H1 (cell line): ENCODE measurements at regions not wholly inside any gene's neighbourhood (a gene's known extent, or its start where the extent isn't known, plus 50 kb on each side); places are given as distances from the start of the nearest gene placed in this dataset.

ENCODE experiments used
- CTCF ChIA-PET: fragments of 300-600 bp; sonication (Branson Sonifier 250); formaldehyde crosslinking; loops from one replicate; lab custom pipeline; 2021; ENCODE audit not compliant: partially characterized antibody; lab: Charles Lee
- POLR2A ChIA-PET: fragments of 300-600 bp; sonication (Branson Sonifier 250); formaldehyde crosslinking; loops from one replicate; lab custom pipeline; 2021; ENCODE audit warnings: inconsistent platforms; ENCODE audit not compliant: partially characterized antibody; lab: Charles Lee
- DNase-seq, 2 experiments: peaks; one replicate each; pipeline versions ENCODE4 v3.0.0 to v3.0.0-alpha.2; 2010 to 2022; ENCODE audit warnings: low spot score in 2 of 2, low read depth in 1 of 2, mixed read lengths in 1 of 2
- FAIRE-seq: peaks from 2 replicates; lab custom pipeline; 2011; peaks lifted over from hg19 to GRCh38; lab: Jason Lieb, UNC
- H2AFZ ChIP-seq: 2 replicates; pipeline ENCODE4 v1.8.1; 2012; ENCODE audit warnings: low read length, inconsistent platforms
- H2AK5ac ChIP-seq: 2 replicates; pipeline ENCODE4 v1.6.1; 2013; ENCODE audit warnings: low read depth, low read length
- H2BK120ac ChIP-seq: replicated peaks from 2 replicates; pipeline ENCODE3; 2013; ENCODE audit warnings: low read depth, low read length, inconsistent platforms
- H2BK12ac ChIP-seq: 2 replicates; pipeline ENCODE4 v1.6.1; 2013; ENCODE audit warnings: low read depth, low read length
- H2BK15ac ChIP-seq: 2 replicates; pipeline ENCODE4 v1.6.1; 2013; ENCODE audit warnings: low read length
- H2BK20ac ChIP-seq: 2 replicates; pipeline ENCODE4 v1.6.1; 2013; ENCODE audit warnings: low read length
- H2BK5ac ChIP-seq: 2 replicates; pipeline ENCODE4 v1.6.1; 2013; ENCODE audit warnings: low read depth, low read length
- H3K14ac ChIP-seq: 2 replicates; pipeline ENCODE4 v1.6.1; 2013; ENCODE audit warnings: inconsistent platforms; ENCODE audit not compliant: insufficient read length
- H3K18ac ChIP-seq: 2 replicates; pipeline ENCODE4 v1.6.1; 2013; ENCODE audit warnings: low read length; ENCODE audit errors: extremely low read depth
- H3K23ac ChIP-seq: 2 replicates; pipeline ENCODE4 v1.6.1; 2013; ENCODE audit warnings: inconsistent platforms; ENCODE audit not compliant: insufficient read length
- H3K23me2 ChIP-seq: 2 replicates; pipeline ENCODE4 v1.6.1; 2013; ENCODE audit warnings: low read depth, low read length
- H3K27ac ChIP-seq: 2 replicates; pipeline ENCODE4 v1.6.1; 2011; ENCODE audit warnings: low read depth, low read length, inconsistent platforms
- H3K27me3 ChIP-seq, 4 experiments: replicated peaks in 1 of 4; 1 replicate in 1 of 4; 2 replicates in 3 of 4; pipeline versions ENCODE4 v1.6.1 to v1.8.1; 2011 to 2013; ENCODE audit warnings: low read length in 3 of 4, mild to moderate bottlenecking in 3 of 4, inconsistent platforms in 2 of 4, mixed read lengths in 2 of 4, moderate library complexity in 1 of 4; ENCODE audit not compliant: control insufficient read depth in 3 of 4, insufficient read depth in 3 of 4; ENCODE audit errors: extremely low read depth in 1 of 4
- H3K36me3 ChIP-seq, 4 experiments: 2 replicates each; pipeline versions ENCODE4 v1.6.1 to v1.8.1; 2011 to 2013; ENCODE audit warnings: mild to moderate bottlenecking in 4 of 4, low read length in 3 of 4, moderate library complexity in 2 of 4, control low read depth in 1 of 4, inconsistent platforms in 1 of 4; ENCODE audit not compliant: insufficient read depth in 4 of 4, control insufficient read depth in 2 of 4
- H3K4ac ChIP-seq: replicated peaks from 2 replicates; pipeline ENCODE3; 2013; ENCODE audit warnings: low read length, low read depth, mixed read lengths, inconsistent platforms; ENCODE audit not compliant: insufficient read length
- H3K4me1 ChIP-seq, 4 experiments: replicated peaks in 1 of 4; 1 replicate in 1 of 4; 2 replicates in 3 of 4; pipeline versions ENCODE4 v1.6.1 to v1.8.1; 2011 to 2013; ENCODE audit warnings: low read length in 3 of 4, inconsistent platforms in 2 of 4, mixed read lengths in 1 of 4; ENCODE audit not compliant: insufficient read depth in 4 of 4, control insufficient read depth in 3 of 4
- H3K4me2 ChIP-seq, 2 experiments: 2 replicates each; pipeline versions ENCODE4 v1.6.1 to v1.8.1; 2011 to 2013; ENCODE audit warnings: low read depth in 2 of 2, low read length in 2 of 2, control low read depth in 1 of 2, inconsistent platforms in 1 of 2, mild to moderate bottlenecking in 1 of 2; ENCODE audit not compliant: insufficient read depth in 1 of 2
- H3K4me3 ChIP-seq, 4 experiments: fragments of 200-600, 300-600 bp in 1 of 4; sonication (generic), shearing (Covaris generic), sonication (Bioruptor Twin) in 1 of 4; 2 replicates each; pipeline versions ENCODE4 v1.5.1 to v1.8.1; 2011 to 2016; ENCODE audit warnings: low read length in 4 of 4, low read depth in 3 of 4, control low read depth in 2 of 4, inconsistent platforms in 2 of 4, mild to moderate bottlenecking in 2 of 4, mixed read lengths in 1 of 4, moderate library complexity in 1 of 4; ENCODE audit not compliant: insufficient read depth in 2 of 4; ENCODE audit errors: extremely low read depth in 1 of 4
- H3K56ac ChIP-seq: replicated peaks from 2 replicates; pipeline ENCODE3; 2013; ENCODE audit warnings: low read depth, mild to moderate bottlenecking, mixed read lengths, low read length, inconsistent platforms; ENCODE audit not compliant: insufficient read length
- H3K79me1 ChIP-seq: 2 replicates; pipeline ENCODE4 v1.6.1; 2013; ENCODE audit warnings: low read depth, low read length, control low read depth
- H3K79me2 ChIP-seq, 2 experiments: 2 replicates each; pipeline versions ENCODE4 v1.6.1 to v1.8.1; 2012 to 2013; ENCODE audit warnings: low read length in 2 of 2, mild to moderate bottlenecking in 2 of 2, inconsistent platforms in 1 of 2; ENCODE audit not compliant: insufficient read depth in 2 of 2, control insufficient read depth in 1 of 2
- H3K9ac ChIP-seq, 4 experiments: replicated peaks in 1 of 4; 1 replicate in 1 of 4; 2 replicates in 3 of 4; pipeline versions ENCODE4 v1.6.1 to v1.8.1; 2011 to 2013; ENCODE audit warnings: low read depth in 3 of 4, low read length in 3 of 4, control low read depth in 2 of 4, mild to moderate bottlenecking in 2 of 4, moderate library complexity in 2 of 4, inconsistent platforms in 1 of 4; ENCODE audit errors: extremely low read depth in 1 of 4
- H3K9me3 ChIP-seq, 2 experiments: 2 replicates each; pipeline versions ENCODE4 v1.6.1 to v1.8.1; 2012 to 2013; ENCODE audit warnings: mild to moderate bottlenecking in 2 of 2, moderate library complexity in 2 of 2, control low read depth in 1 of 2, inconsistent platforms in 1 of 2, low read depth in 1 of 2, low read length in 1 of 2, mixed read lengths in 1 of 2; ENCODE audit not compliant: insufficient read depth in 2 of 2
- H4K20me1 ChIP-seq, 2 experiments: replicated peaks in 1 of 2; 2 replicates each; pipeline versions ENCODE3 to v1.8.1; 2011 to 2013; ENCODE audit warnings: inconsistent platforms in 2 of 2, low read length in 2 of 2, mild to moderate bottlenecking in 1 of 2; ENCODE audit not compliant: insufficient read depth in 2 of 2, control insufficient read depth in 1 of 2
- H4K5ac ChIP-seq: 2 replicates; pipeline ENCODE4 v1.6.1; 2013; ENCODE audit warnings: low read length, low read depth, mixed read lengths, inconsistent platforms; ENCODE audit not compliant: insufficient read length
- H4K8ac ChIP-seq: 2 replicates; pipeline ENCODE4 v1.8.0; 2013; ENCODE audit warnings: mild to moderate bottlenecking, moderate library complexity, low read length, inconsistent platforms; ENCODE audit not compliant: insufficient read depth; ENCODE audit errors: extremely low read depth
- H4K91ac ChIP-seq: replicated peaks from 2 replicates; pipeline ENCODE3; 2013; ENCODE audit warnings: low read length, mixed read lengths, inconsistent platforms; ENCODE audit not compliant: insufficient read length
- CBX8 ChIP-seq: fragments of 300-800, 300-1000 bp; sonication (generic); IDR thresholded peaks from 2 replicates; pipeline ENCODE4 v1.7.1; 2016; ENCODE audit warnings: low read depth, low read length, borderline replicate concordance
- CREB1 ChIP-seq: IDR thresholded peaks from 2 replicates; pipeline ENCODE4 v1.6.1; 2012; ENCODE audit warnings: inconsistent platforms
- CTCF ChIP-seq, 3 experiments: IDR thresholded peaks; 1 replicate in 2 of 3; 2 replicates in 1 of 3; pipeline versions ENCODE4 v1.5.1 to v1.6.1; 2011; ENCODE audit warnings: low read length in 3 of 3, mild to moderate bottlenecking in 3 of 3, inconsistent platforms in 2 of 3, low read depth in 1 of 3, moderate library complexity in 1 of 3; ENCODE audit not compliant: insufficient read depth in 1 of 3; ENCODE audit errors: control extremely low read depth in 1 of 3
- EP300 ChIP-seq, 2 experiments: IDR thresholded peaks; 1 replicate in 1 of 2; 2 replicates in 1 of 2; pipeline ENCODE4 v1.6.1; 2011 to 2012; ENCODE audit warnings: low read depth in 2 of 2, low read length in 2 of 2, mild to moderate bottlenecking in 2 of 2, borderline replicate concordance in 1 of 2, inconsistent platforms in 1 of 2, moderate library complexity in 1 of 2
- GTF2F1 ChIP-seq: IDR thresholded peaks from 2 replicates; pipeline ENCODE4 v1.6.1; 2012; ENCODE audit warnings: low read depth, low read length, improper control_type of control experiment, borderline replicate concordance
- HDAC2 ChIP-seq, 2 experiments: fragments of 300-600 bp in 1 of 2; sonication (generic) in 1 of 2; IDR thresholded peaks; 2 replicates each; pipeline ENCODE4 v1.6.1; 2011 to 2012; ENCODE audit warnings: low read depth in 2 of 2, low read length in 2 of 2, mild to moderate bottlenecking in 2 of 2, moderate library complexity in 2 of 2, borderline replicate concordance in 1 of 2, inconsistent platforms in 1 of 2
- NANOG ChIP-seq: IDR thresholded peaks from 2 replicates; pipeline ENCODE4 v1.6.1; 2011; ENCODE audit warnings: low read length, low read depth, mild to moderate bottlenecking, inconsistent platforms; ENCODE audit not compliant: insufficient read depth, poor library complexity, severe bottlenecking
- NRF1 ChIP-seq: IDR thresholded peaks from 2 replicates; pipeline ENCODE4 v1.6.1; 2011; ENCODE audit warnings: mild to moderate bottlenecking, low read depth, low read length, improper control_type of control experiment
- RFX5 ChIP-seq: IDR thresholded peaks from 2 replicates; pipeline ENCODE4 v1.6.1; 2011; ENCODE audit warnings: low read depth, low read length, improper control_type of control experiment, borderline replicate concordance
- SP4 ChIP-seq: IDR thresholded peaks from 2 replicates; pipeline ENCODE4 v1.6.1; 2012; ENCODE audit warnings: low read length, inconsistent platforms
- TAF1 ChIP-seq: IDR thresholded peaks from 2 replicates; pipeline ENCODE4 v1.6.1; 2011; ENCODE audit warnings: mild to moderate bottlenecking, low read depth, low read length
- YY1 ChIP-seq: IDR thresholded peaks from 2 replicates; pipeline ENCODE4 v1.6.1; 2011; ENCODE audit warnings: low read depth, mild to moderate bottlenecking, low read length
- WGBS, 2 experiments: shearing (Covaris generic) in 1 of 2; methylation state at CpG; one replicate each; pipeline versions ENCODE4 v1.1.6 to v1.1.7; 2013 to 2015; ENCODE audit warnings: low lambda C conversion rate in 2 of 2, mixed read lengths in 2 of 2, inconsistent platforms in 1 of 2, low coverage in 1 of 2, missing lambda C conversion rate in 1 of 2; ENCODE audit not compliant: insufficient replicate concordance in 2 of 2, insufficient coverage in 1 of 2, insufficient read length in 1 of 2; ENCODE audit errors: extremely low coverage in 1 of 2, missing lambda C conversion rate in 1 of 2; 5-methylcytosine and 5-hydroxymethylcytosine counted together

- Histone ChIP-seq H3K23me2 (no peaks in the 10 kb centered on the region), H3K4ac (no peak overlapping the region), H3K23ac (no peak overlapping the region), H3K79me1 (no peaks in the 10 kb centered on the region), H3K4me3 (no peak overlapping the region), H2BK120ac (no peak overlapping the region), H3K18ac (no peak overlapping the region), H4K5ac (no peak overlapping the region), H4K8ac (no peak overlapping the region), H3K14ac (no peak overlapping the region), H3K9ac (no peak overlapping the region), H4K91ac (no peak overlapping the region), H3K9me3 (no peaks in the 10 kb centered on the region), H3K36me3 (no peaks in the 10 kb centered on the region), H3K27me3 (no peaks in the 10 kb centered on the region), H3K56ac (no peak overlapping the region), H3K27ac (no peak overlapping the region), H4K20me1 (no peaks in the 10 kb centered on the region), H2BK15ac (no peak overlapping the region), H2BK12ac (no peak overlapping the region), H3K4me2 (no peak overlapping the region), H3K79me2 (no peaks in the 10 kb centered on the region), H2BK20ac (no peak overlapping the region), H3K4me1 (no peaks in the 10 kb centered on the region), H2BK5ac (no peak overlapping the region), H2AK5ac (no peak overlapping the region), H2AFZ (no peak overlapping the region)
- POLR2A ChIA-PET: no interaction called here
- DNase-seq: no peak
- WGBS, 2 experiments: 86% methylated on average over 2 of the region's 2 CpGs; no CpG with 5 or more reads in 1 of the 2 experiments
- FAIRE-seq: no peak
- CTCF ChIA-PET: interaction anchor here (1.0 to 1.1 kb wide), 2 partner anchors 16 to 23 kb away, joined by 3 to 4 read pairs; no protein-coding TSS in a partner anchor
- TF ChIP-seq RFX5 (no peak), YY1 (no peak), CTCF (IDR thresholded peaks at IDR 0.05; ENCODE audit: control extremely low read depth in 1 of 3, insufficient read depth in 1 of 3, low read depth in 1 of 3, low read length in 3 of 3) (no peak), NANOG (no peak), TAF1 (no peak), CBX8 (no peak), SP4 (no peak), GTF2F1 (no peak), EP300 (IDR thresholded peaks at IDR 0.05; ENCODE audit: borderline replicate concordance in 1 of 2, low read depth in 2 of 2, low read length in 2 of 2) (no peak), CREB1 (no peak), HDAC2 (IDR thresholded peaks at IDR 0.05; ENCODE audit: borderline replicate concordance in 1 of 2, low read depth in 2 of 2, low read length in 2 of 2) (no peak), NRF1 (no peak)
These were observed 178.7 kb downstream of the CHIC2 start for GRCh38 chr4:53885668-53886067.
